PC-3 (cell line): ENCODE measurements at regions not wholly inside any gene's neighbourhood (a gene's known extent, or its start where the extent isn't known, plus 50 kb on each side); places are given as distances from the start of the nearest gene placed in this dataset.

ENCODE experiments used
- EZH2phosphoT487 ChIP-seq: fragments of 300-600 bp; sonication (generic); IDR thresholded peaks from 2 replicates; pipeline ENCODE4 v1.6.1; 2018; ENCODE audit warnings: mild to moderate bottlenecking, antibody characterized with exemption, low read length, borderline replicate concordance
- TF ChIP-seq, protein P1 (sequence below): fragments of 300-600 bp; sonication (generic); conservative IDR thresholded peaks from 2 replicates; pipeline ENCODE4 v1.5.1; 2017; ENCODE audit warnings: antibody characterized with exemption, low read depth, mild to moderate bottlenecking, low read length

DNA sequence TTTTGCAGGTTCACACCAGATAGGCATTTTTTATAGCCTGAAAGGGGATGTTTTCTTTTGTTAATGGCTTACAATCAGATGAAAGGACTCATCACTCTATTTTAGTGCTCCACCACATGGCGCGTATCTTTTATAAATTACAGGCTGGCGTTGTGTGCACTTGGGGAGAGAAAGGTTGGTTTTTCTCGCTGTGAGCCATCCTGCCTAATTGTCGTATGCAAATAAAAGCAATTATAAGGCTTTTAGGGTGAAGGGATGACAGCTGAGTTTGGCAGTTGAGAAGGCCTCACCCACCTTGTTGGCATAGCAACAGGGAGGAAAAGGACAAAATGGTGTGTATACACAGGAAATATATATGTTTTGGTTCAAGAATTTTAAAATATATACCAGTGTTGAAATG is 268.0 kb downstream of the NR2F2 start:
- TF ChIP-seq, protein P1, sequence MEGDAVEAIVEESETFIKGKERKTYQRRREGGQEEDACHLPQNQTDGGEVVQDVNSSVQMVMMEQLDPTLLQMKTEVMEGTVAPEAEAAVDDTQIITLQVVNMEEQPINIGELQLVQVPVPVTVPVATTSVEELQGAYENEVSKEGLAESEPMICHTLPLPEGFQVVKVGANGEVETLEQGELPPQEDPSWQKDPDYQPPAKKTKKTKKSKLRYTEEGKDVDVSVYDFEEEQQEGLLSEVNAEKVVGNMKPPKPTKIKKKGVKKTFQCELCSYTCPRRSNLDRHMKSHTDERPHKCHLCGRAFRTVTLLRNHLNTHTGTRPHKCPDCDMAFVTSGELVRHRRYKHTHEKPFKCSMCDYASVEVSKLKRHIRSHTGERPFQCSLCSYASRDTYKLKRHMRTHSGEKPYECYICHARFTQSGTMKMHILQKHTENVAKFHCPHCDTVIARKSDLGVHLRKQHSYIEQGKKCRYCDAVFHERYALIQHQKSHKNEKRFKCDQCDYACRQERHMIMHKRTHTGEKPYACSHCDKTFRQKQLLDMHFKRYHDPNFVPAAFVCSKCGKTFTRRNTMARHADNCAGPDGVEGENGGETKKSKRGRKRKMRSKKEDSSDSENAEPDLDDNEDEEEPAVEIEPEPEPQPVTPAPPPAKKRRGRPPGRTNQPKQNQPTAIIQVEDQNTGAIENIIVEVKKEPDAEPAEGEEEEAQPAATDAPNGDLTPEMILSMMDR, result no peak
- no peak for TF ChIP-seq EZH2phosphoT487
